ENCODE measurements at regions not wholly inside any gene's neighbourhood (a gene's known extent, or its start where the extent isn't known, plus 50 kb on each side); places are given as distances from the start of the nearest gene placed in this dataset.

- no peak overlapping the region for H3K4me3 ChIP-seq (ENCODE audit: low read depth, low read length)
- peaks cover 2% of the 10 kb centered on the region for H3K27me3 ChIP-seq (ENCODE audit: control insufficient read depth, insufficient read depth, low read length)
- no peaks in the 10 kb centered on the region for H3K36me3 ChIP-seq (ENCODE audit: control insufficient read depth, insufficient read depth, low read length)
- WGBS (ENCODE audit: insufficient coverage), result 94% methylated on average over 2 of the region's 4 CpGs
- H3K4me1 ChIP-seq (ENCODE audit: control insufficient read depth, insufficient read depth, low read length), result no peaks in the 10 kb centered on the region
- DNase-seq (ENCODE audit: low read depth in 4 of 6, low spot score in 6 of 6), result no peak
- H3K27ac ChIP-seq (ENCODE audit: low read depth, low read length), result no peak overlapping the region
- H3K9me3 ChIP-seq (ENCODE audit: control insufficient read depth, insufficient read depth, low read length), result no peaks in the 10 kb centered on the region
Measured at GRCh38 chr10:117938104-117938503, 108.6 kb downstream of the RAB11FIP2 start.

DNA sequence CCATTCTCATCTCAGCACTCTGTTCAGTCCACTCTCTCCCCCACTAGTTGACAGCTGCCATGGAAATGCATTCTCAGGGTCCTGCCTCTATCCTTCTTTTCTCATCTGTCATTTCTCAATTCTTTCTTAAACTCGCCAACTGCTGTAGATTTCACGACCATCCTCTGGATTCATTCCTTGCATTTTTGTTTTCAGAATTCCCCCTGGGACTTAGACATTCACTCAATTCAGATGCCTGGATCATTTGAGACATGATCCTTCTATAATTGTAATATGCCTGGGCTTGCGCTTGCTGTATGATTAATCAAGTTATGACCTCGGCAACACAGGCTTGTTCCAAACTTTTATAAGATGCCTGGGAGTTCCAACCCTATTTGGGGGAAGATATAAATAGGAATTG, 104.5 kb downstream of the RAB11FIP2 start:
- Histone ChIP-seq H3K27ac (ENCODE audit: low read depth, low read length) (no peak overlapping the region), H3K36me3 (ENCODE audit: control insufficient read depth, insufficient read depth, low read length) (no peaks in the 10 kb centered on the region), H3K9me3 (ENCODE audit: control insufficient read depth, insufficient read depth, low read length) (no peaks in the 10 kb centered on the region), H3K4me3 (ENCODE audit: low read depth, low read length) (no peak overlapping the region), H3K4me1 (ENCODE audit: control insufficient read depth, insufficient read depth, low read length) (no peaks in the 10 kb centered on the region), H3K27me3 (ENCODE audit: control insufficient read depth, insufficient read depth, low read length) (peaks cover 2% of the 10 kb centered on the region)
- 86% methylated on average over 2 of the region's 4 CpGs for WGBS (ENCODE audit: insufficient coverage)
- no peak for DNase-seq (ENCODE audit: low read depth in 4 of 6, low spot score in 6 of 6)

DNA sequence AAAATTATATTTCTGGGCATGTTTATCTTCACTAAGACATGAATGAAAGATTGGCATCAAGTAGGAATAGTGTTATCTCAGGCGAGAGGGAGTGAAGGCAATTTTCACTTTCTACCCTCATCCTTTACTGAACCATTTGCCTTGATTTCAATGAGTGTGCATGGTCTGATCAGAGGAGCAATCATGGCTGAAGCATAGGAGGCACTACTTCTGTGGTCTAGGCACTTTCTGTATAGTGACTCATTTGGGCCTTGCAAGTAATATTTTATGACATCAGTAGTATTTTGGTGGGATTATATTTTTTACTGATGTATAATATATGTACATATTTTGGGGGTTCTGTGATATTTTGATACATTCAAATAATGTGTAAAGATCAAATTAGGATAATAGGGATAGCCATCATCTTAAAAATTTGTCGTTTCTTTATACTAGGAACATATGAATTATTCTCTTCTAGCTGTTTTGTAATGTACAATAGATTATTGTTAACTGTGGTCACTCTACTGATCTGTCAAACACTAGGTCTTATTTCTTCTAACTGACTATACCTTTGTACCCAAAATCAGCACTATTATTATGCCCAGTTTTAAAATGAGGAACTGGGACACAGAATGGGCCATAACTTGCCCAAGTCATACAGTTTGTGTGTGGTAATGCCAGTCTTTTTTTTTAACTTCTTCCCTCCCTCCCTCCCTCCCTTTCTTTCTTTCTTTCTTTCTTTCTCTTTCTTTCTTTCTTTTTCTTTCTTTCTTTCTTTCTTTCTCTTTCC, 101.9 kb downstream of the RAB11FIP2 start:
- WGBS (ENCODE audit: insufficient coverage), result no CpG with 5 or more reads among the region's 2 CpGs
- Histone ChIP-seq H3K27me3 (ENCODE audit: control insufficient read depth, insufficient read depth, low read length) (peaks cover 2% of the 10 kb centered on the region), H3K36me3 (ENCODE audit: control insufficient read depth, insufficient read depth, low read length) (no peaks in the 10 kb centered on the region), H3K4me3 (ENCODE audit: low read depth, low read length) (no peak overlapping the region), H3K27ac (ENCODE audit: low read depth, low read length) (no peak overlapping the region), H3K4me1 (ENCODE audit: control insufficient read depth, insufficient read depth, low read length) (no peaks in the 10 kb centered on the region), H3K9me3 (ENCODE audit: control insufficient read depth, insufficient read depth, low read length) (no peaks in the 10 kb centered on the region)
- no peak for DNase-seq (ENCODE audit: low read depth in 4 of 6, low spot score in 6 of 6)

DNA sequence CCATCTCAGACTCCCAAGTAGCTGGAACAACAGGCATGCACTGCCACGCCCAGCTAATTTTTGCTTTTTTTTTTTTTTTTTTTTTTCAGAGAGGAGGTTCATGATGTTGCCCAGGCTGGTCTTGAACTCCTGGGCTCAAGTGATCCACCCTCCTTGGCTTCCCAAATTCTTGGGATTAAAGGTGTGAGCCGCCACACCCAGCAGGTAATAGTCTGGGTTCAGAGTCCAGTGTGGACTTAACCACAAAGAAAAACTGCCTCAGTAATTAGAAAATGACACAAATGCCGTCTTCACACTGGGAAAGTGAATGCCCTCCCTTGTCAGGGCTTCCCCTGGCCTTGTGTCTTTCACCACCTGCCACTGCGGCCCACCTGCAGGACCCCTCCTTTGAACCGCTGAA, 101.1 kb downstream of the RAB11FIP2 start:
- H3K36me3 ChIP-seq (ENCODE audit: control insufficient read depth, insufficient read depth, low read length), result no peaks in the 10 kb centered on the region
- no peaks in the 10 kb centered on the region for H3K4me1 ChIP-seq (ENCODE audit: control insufficient read depth, insufficient read depth, low read length)
- 95% methylated on average over 2 of the region's 5 CpGs for WGBS (ENCODE audit: insufficient coverage)
- no peak overlapping the region for H3K4me3 ChIP-seq (ENCODE audit: low read depth, low read length)
- H3K27ac ChIP-seq (ENCODE audit: low read depth, low read length), result no peak overlapping the region
- DNase-seq (ENCODE audit: low read depth in 4 of 6, low spot score in 6 of 6), result no peak
- peaks cover 2% of the 10 kb centered on the region for H3K27me3 ChIP-seq (ENCODE audit: control insufficient read depth, insufficient read depth, low read length)
- H3K9me3 ChIP-seq (ENCODE audit: control insufficient read depth, insufficient read depth, low read length), result no peaks in the 10 kb centered on the region

- no peaks in the 10 kb centered on the region for H3K9me3 ChIP-seq (ENCODE audit: control insufficient read depth, insufficient read depth, low read length)
- H3K27ac ChIP-seq (ENCODE audit: low read depth, low read length), result no peak overlapping the region
- no peaks in the 10 kb centered on the region for H3K4me1 ChIP-seq (ENCODE audit: control insufficient read depth, insufficient read depth, low read length)
- WGBS (ENCODE audit: insufficient coverage), result 87% methylated on average over 6 of the region's 8 CpGs
- H3K4me3 ChIP-seq (ENCODE audit: low read depth, low read length), result no peak overlapping the region
- no peak for DNase-seq (ENCODE audit: low read depth in 4 of 6, low spot score in 6 of 6)
- no peaks in the 10 kb centered on the region for H3K36me3 ChIP-seq (ENCODE audit: control insufficient read depth, insufficient read depth, low read length)
- H3K27me3 ChIP-seq (ENCODE audit: control insufficient read depth, insufficient read depth, low read length), result no peaks in the 10 kb centered on the region
Measured at GRCh38 chr10:117946525-117947070, 100.1 kb downstream of the RAB11FIP2 start.

DNA sequence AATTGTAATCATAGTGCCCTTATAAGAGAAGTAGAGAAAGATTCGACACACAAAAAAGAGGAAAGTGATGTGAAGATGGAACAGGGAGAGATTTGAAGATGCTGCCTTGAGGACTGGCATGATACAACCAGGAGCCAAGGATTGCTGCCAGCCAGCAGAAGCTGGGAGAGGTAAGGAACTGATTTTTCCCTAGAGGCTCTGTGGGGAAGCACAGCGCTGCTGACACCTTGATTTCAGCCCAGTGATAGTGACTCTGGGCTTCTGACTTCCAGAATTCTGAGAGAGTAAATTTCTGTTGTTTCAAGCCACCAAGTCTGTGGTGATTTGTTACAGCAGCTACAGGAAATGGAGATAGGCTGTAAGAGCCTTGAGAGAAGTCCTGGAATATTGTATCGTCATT, 98.2 kb downstream of the RAB11FIP2 start:
- Histone ChIP-seq H3K36me3 (ENCODE audit: control insufficient read depth, insufficient read depth, low read length) (no peaks in the 10 kb centered on the region), H3K9me3 (ENCODE audit: control insufficient read depth, insufficient read depth, low read length) (no peaks in the 10 kb centered on the region), H3K4me1 (ENCODE audit: control insufficient read depth, insufficient read depth, low read length) (no peaks in the 10 kb centered on the region), H3K4me3 (ENCODE audit: low read depth, low read length) (no peak overlapping the region), H3K27ac (ENCODE audit: low read depth, low read length) (no peak overlapping the region), H3K27me3 (ENCODE audit: control insufficient read depth, insufficient read depth, low read length) (no peaks in the 10 kb centered on the region)
- WGBS (ENCODE audit: insufficient coverage), result 91% methylated on average over 2 of the region's 3 CpGs
- no peak for DNase-seq (ENCODE audit: low read depth in 4 of 6, low spot score in 6 of 6)

GRCh38 chr10:117950408-117950807, 96.3 kb downstream of the RAB11FIP2 start:
- H3K9me3 ChIP-seq (ENCODE audit: control insufficient read depth, insufficient read depth, low read length), result no peaks in the 10 kb centered on the region
- no peak overlapping the region for H3K27ac ChIP-seq (ENCODE audit: low read depth, low read length)
- no CpG with 5 or more reads among the region's 3 CpGs for WGBS (ENCODE audit: insufficient coverage)
- no peak for DNase-seq (ENCODE audit: low read depth in 4 of 6, low spot score in 6 of 6)
- H3K27me3 ChIP-seq (ENCODE audit: control insufficient read depth, insufficient read depth, low read length), result no peaks in the 10 kb centered on the region
- H3K36me3 ChIP-seq (ENCODE audit: control insufficient read depth, insufficient read depth, low read length), result no peaks in the 10 kb centered on the region
- H3K4me1 ChIP-seq (ENCODE audit: control insufficient read depth, insufficient read depth, low read length), result no peaks in the 10 kb centered on the region
- H3K4me3 ChIP-seq (ENCODE audit: low read depth, low read length), result no peak overlapping the region

Measured in spinal cord (tissue), 9 donors.